Right lobe of liver (tissue), 4 donors: ENCODE measurements at regions not wholly inside any gene's neighbourhood (a gene's known extent, or its start where the extent isn't known, plus 50 kb on each side); places are given as distances from the start of the nearest gene placed in this dataset.

Experiments
- POLR2A ChIP-seq: fragments of 450-650 bp; IDR thresholded peaks from one replicate; pipeline ENCODE4 v1.6.1; 2017; ENCODE audit warnings: antibody characterized with exemption, mild to moderate bottlenecking
- TF ChIP-seq, protein P1 (sequence below), 4 donors: fragments of 200-600 bp in 3 of 4; fragments of 450-650 bp in 1 of 4; IDR thresholded peaks; one replicate each; pipeline versions ENCODE4 v1.5.1 to v1.8.0; 2016 to 2022; ENCODE audit warnings: antibody characterized with exemption in 4 of 4, mild to moderate bottlenecking in 2 of 4
- donor health status: DM: no; HTN: no; CAD: no.
- donor health status: DM: no; HTN: no; CAD: no.
- donor health status: DM: no; HTN: yes; CAD: no.

DNA sequence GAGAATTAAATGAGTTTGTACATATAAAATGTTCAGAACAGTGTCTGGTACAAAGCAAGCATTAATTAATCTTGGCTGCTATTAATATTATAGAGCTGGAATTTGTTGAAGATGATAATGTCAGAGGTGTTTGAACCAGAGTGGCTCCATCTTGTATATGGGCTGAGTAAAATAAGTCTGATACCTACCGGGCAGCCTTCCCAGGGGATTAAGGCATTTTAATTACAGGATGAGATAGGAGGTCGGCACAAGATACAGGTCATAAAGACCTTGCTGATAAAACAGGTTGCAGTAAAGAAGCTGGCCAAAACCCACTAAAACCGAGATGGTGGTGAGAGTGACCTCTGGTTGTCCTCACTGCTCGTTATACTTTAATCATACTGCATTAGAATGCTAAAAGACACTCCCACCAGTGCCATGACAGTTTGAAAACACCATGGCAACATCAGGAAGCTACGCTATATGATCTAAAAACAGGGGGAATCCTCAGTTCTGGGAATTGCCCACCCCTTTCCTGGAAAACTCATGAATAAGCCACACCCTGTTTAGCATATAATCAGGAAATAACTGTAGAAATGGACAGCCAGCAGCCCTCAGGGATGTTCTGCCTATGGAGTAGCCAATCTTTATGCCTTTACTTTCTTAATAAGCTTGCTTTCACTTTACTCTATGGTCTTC, 90.2 kb downstream of the PLK2 start:
- TF ChIP-seq, protein P1, sequence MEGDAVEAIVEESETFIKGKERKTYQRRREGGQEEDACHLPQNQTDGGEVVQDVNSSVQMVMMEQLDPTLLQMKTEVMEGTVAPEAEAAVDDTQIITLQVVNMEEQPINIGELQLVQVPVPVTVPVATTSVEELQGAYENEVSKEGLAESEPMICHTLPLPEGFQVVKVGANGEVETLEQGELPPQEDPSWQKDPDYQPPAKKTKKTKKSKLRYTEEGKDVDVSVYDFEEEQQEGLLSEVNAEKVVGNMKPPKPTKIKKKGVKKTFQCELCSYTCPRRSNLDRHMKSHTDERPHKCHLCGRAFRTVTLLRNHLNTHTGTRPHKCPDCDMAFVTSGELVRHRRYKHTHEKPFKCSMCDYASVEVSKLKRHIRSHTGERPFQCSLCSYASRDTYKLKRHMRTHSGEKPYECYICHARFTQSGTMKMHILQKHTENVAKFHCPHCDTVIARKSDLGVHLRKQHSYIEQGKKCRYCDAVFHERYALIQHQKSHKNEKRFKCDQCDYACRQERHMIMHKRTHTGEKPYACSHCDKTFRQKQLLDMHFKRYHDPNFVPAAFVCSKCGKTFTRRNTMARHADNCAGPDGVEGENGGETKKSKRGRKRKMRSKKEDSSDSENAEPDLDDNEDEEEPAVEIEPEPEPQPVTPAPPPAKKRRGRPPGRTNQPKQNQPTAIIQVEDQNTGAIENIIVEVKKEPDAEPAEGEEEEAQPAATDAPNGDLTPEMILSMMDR (IDR thresholded peaks at IDR 0.05): no peak
- TF ChIP-seq POLR2A: no peak
